Motor neuron (in vitro differentiated cells): ENCODE measurements at regions not wholly inside any gene's neighbourhood (a gene's known extent, or its start where the extent isn't known, plus 50 kb on each side); places are given as distances from the start of the nearest gene placed in this dataset.
A peak's percentile ranks its signal among the peaks of the same experiment; 100 is the strongest.

Source experiments
- ATAC-seq, 8 experiments: fragments of 200-7000 bp; cut with Tn5 transposase; replicated peaks in 6 of 8; 2 replicates each; pipeline ENCODE4 v1.8.0; 2021; ENCODE audit warnings: mild to moderate bottlenecking in 8 of 8, moderate library complexity in 8 of 8
- H3K27ac ChIP-seq, 2 donors: fragments of 250-450 bp; sonication (Bioruptor Pico); 2 replicates each; pipeline ENCODE4 v1.9.0; 2021; ENCODE audit warnings: antibody characterized with exemption in 2 of 2, mild to moderate bottlenecking in 2 of 2, moderate library complexity in 1 of 2
- H3K4me1 ChIP-seq, 2 donors: fragments of 250-450 bp; sonication (Bioruptor Pico); replicated peaks in 1 of 2; 2 replicates each; pipeline ENCODE4 v1.6.1; 2021; ENCODE audit warnings: antibody characterized with exemption in 2 of 2, mild to moderate bottlenecking in 2 of 2, moderate library complexity in 1 of 2
- H3K4me3 ChIP-seq, 5 donors: fragments of 250-450 bp; sonication (Bioruptor Pico); 2 replicates each; pipeline ENCODE4 v1.9.0; 2021; ENCODE audit warnings: antibody characterized with exemption in 5 of 5, mild to moderate bottlenecking in 5 of 5, moderate library complexity in 4 of 5
- WGBS, 10 experiments: fragments of 450-650 bp; shearing (Covaris generic); methylation state at CpG; one replicate each; pipeline ENCODE4 v1.0.0; 2022; 5-methylcytosine and 5-hydroxymethylcytosine counted together
- in situ Hi-C, 9 experiments: fragments of 400-800 bp; cut with MboI; loops; one replicate each; pipeline ENCODE4 v1.15.0; 2021; ENCODE audit warnings: low sequenced_read_pairs in 9 of 9, low pct_unique_long_range_greater_than_20kb in 2 of 9; ENCODE audit not compliant: unreplicated experiment in 9 of 9

DNA sequence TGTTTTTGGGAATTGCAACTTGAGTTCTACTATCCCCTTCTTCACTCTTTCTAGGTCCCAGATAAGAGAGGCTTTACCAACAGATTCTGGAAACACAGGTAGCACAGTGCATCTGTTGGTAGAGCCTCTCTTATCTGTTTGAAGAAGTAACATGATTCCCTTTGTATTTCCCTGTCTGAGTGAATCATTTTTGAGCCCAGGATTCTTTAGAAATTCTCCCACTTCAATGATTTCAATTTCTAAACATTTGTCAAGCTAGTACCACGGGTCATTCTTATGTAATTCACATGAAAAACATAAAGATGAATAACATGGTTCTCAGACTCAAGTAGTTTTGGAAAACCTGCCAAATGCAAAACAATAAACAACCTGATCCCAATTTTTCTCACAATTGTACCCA is 72.0 kb upstream of the DUSP10 start:
- 0 to 50% (median 33%) methylated on average over 1 of the region's 1 CpG; no CpG with 5 or more reads in 1 of the 10 experiments for WGBS, 10 experiments
- Histone ChIP-seq H3K27ac (no peak overlapping the region), H3K4me3 (no peak overlapping the region), H3K4me1 (no peaks in the 10 kb centered on the region)
- in situ Hi-C loops = no loop called here
- ATAC-seq = no peak

DNA sequence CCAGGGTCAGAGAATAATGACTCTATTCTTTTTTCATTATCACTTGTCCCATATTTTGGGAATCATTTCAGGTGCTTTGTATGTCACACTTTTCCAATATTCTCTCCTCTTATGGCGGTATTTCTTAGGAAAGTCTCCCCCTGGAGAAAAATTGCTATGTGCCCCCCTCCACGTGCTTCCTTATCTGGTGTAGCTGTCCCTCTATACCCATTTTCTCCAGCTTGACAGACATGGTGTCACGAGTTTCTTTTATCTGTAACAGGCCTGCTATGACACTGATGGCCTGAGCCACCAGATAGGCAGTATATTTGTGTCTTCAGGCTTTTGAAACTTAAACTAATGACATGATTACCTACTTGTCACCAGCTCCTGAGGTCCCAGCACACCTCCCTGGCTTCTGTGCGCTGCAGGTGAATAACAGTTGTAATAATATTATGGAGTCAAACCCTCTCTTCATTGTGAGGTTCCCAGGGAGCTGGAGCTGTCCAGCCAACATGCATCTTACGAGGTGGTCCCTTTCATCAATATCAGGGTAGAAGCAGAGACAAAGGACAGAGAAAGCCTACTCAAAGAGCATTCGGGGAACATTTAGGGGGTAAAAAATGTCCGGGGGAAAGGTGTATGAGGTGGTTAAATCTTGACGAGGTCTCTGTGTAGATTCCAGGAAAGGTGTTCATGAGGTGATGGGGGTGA is 71.2 kb upstream of the DUSP10 start:
- no peak for ATAC-seq
- in situ Hi-C loops = no loop called here

DNA sequence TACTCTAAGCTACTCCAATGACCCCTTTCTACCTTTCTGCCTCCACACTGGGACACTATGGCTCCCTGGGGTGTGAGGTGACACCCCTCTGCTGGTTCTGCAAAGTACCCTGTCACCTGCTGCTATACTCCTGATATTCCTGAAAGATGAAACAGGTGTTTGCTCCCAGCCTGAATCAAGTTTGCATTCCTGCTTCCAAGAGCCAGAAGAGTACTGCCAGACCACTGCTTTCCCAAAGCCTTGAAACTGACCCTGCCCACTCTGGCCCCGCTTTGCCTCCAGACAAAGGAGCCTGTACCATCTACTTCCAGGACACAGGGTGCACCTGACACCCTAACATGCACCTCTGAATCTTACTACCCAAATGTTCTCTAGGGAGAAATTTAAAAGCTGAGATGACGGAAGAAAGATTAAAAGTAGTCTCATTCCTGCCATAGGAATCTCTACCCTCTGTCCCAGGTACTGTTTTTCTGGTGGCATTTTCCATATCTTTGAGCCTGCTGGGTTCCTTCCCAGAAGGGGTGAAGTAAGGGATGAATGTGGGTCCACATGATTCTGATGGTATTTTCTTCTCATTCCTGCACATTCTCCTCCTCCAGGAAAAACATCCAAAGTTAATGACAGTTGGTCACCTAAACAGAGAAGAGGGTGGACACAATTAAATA is 70.3 kb upstream of the DUSP10 start:
- WGBS, 10 experiments = 78 to 100% (median 89%) methylated on average over 1 to 2 of the region's 2 CpGs; no CpG with 5 or more reads in 6 of the 10 experiments
- no peak for ATAC-seq
- in situ Hi-C loops = no loop called here
- Histone ChIP-seq H3K27ac (no peak overlapping the region), H3K4me1 (no peaks in the 10 kb centered on the region), H3K4me3 (no peak overlapping the region)

More for the DNA sequence above, 71.2 kb upstream of the DUSP10 start:
- WGBS, 10 experiments = 26 to 90% (median 80%) methylated on average over 2 to 7 of the region's 8 CpGs; no CpG with 5 or more reads in 2 of the 10 experiments
- H3K4me1 ChIP-seq = no peaks in the 10 kb centered on the region
- H3K4me3 ChIP-seq = no peak overlapping the region
- no peak overlapping the region for H3K27ac ChIP-seq

DNA sequence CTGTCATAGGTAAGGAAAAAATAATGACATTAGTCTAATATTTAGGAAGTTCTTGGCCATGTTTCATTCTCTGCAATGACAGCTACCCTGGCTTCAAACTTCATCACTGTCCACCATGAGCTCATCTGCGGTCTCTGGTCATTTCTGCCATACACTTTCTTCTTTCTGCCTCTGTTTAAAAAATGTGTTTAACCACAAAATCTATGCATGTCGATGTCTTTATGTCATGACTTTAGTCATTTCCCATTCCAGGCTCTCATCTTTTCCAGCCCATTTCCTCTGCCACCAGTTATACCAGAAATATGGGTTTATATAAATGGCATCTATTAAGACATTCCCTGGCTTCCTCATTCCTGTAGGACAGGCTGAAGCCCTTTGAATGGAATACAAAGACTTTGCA is 68.5 kb upstream of the DUSP10 start:
- Histone ChIP-seq H3K27ac (no peak overlapping the region), H3K4me1 (no peaks in the 10 kb centered on the region), H3K4me3 (no peak overlapping the region)
- 0 to 90% (median 6%) methylated on average over 1 to 2 of the region's 2 CpGs; no CpG with 5 or more reads in 3 of the 10 experiments for WGBS, 10 experiments
- in situ Hi-C loops = no loop called here
- ATAC-seq = peak in 3 of 8 experiments; percentile 56 to 90 (median 59)

DNA sequence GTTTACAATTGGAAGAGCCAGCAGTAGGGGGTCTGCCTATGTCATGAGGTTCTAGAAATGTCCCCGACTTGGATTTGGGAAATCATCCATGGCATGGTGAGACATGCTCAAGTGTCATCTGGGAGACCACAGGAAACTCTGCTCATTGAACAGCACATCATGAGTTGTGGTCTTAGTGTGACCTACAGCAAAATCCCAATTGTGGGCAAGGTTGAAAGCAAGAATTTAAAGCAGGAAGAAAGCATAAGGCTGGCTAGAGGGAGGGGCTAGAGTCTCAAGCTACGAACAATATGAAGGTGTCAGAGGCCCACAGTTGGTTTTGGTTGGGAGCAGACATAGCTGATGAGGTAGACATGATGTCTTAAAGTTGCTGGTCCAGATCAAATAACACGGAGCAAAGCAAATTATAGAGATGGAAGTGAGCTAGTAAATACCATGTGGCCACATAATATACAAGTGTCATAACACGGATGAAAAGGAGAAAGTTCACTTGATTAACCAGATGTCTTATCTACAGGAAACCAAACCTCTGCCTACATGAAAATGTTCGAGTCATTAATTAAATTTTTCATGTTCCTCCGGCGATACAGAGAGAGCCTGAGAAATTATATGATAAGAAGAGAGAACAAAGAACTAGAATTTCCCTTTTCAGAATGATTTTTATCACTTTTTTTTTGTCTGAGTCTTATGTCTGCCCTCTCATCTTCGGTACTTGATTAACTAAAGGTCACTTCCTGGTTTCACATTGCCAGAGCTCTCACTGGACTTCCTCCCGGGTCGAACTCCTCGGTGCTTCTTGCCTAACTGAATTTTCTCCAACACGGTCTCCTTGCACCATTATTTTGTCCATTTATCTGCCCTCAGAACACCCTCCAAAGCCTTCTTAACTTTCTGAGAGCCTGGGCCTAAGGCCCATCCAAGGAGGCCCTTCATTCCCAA is 67.5 kb upstream of the DUSP10 start:
- Histone ChIP-seq H3K4me3 (no peak overlapping the region), H3K4me1 (no peaks in the 10 kb centered on the region), H3K27ac (no peak overlapping the region)
- 44 to 90% (median 74%) methylated on average over 5 to 12 of the region's 12 CpGs for WGBS, 10 experiments
- in situ Hi-C loops = no loop called here
- no peak for ATAC-seq

DNA sequence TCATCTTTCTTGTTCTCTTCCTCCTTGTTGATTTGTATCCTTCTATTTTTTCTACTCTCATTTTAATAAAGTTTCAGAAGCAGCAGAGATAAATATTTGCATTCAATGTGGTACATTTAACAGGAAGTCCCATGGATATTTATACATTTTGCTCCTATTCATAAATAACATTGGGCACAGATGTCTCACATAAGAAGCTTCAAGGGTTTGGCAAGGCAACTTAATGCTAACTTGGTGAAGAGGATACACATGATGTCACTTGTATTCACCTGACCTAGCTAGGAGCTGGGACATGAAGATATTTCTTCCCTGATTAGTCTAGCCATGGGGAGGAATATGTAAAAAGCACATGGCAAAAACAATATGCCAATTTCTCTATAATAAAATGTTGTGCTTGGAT is 65.1 kb upstream of the DUSP10 start:
- ATAC-seq = peak in 1 of 8 experiments; percentile 42
- Histone ChIP-seq H3K4me3 (no peak overlapping the region), H3K27ac (no peak overlapping the region), H3K4me1 (peaks cover 1 to 5% of the 10 kb centered on the region in 2 donors)
- in situ Hi-C loops = no loop called here

DNA sequence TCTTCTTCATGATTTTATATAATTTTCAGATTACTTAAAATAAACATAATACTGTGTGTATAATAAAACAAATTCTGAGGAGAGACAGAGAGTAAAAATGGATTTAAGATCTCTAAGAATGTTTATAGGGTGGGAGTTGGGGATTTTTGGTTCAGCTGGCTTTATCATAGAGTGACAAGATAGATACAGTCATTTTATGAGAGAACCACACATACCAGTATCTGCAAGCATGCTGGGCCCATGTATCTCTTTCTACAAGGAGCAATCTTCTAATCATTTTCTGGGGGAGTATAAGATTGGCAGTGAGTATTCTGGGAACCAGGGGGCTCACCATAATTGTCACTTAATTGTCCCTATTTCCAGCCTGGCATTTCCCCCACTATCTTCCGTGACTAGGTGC is 64.3 kb upstream of the DUSP10 start:
- Histone ChIP-seq H3K4me3 (no peak overlapping the region), H3K4me1 (peaks cover 3 to 12% of the 10 kb centered on the region in 2 donors), H3K27ac (no peak overlapping the region)
- 50 to 94% (median 75%) methylated on average over 1 of the region's 1 CpG; no CpG with 5 or more reads in 4 of the 10 experiments for WGBS, 10 experiments
- in situ Hi-C loops = no loop called here
- no peak for ATAC-seq

DNA sequence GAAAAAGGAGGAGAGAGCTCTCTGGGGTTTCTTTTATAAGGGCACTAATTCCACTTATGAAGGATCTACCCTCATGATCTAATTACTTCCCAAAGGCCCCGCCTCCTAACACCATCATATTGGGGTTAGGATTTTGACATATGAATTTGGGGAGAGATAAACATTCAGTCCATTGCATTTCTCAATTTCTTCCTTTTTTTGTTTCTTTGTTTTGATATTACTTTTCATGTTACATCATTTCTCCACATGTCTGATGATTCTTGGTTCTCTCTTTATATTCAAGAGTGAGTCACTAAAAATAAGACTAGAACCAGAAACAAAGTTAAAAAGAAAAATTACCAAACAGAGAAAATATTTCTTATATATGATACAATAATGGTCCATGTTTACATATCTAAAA is 63.2 kb upstream of the DUSP10 start:
- Histone ChIP-seq H3K4me3 (no peak overlapping the region), H3K4me1 (peaks cover 3 to 15% of the 10 kb centered on the region in 2 donors), H3K27ac (no peak overlapping the region)
- no peak for ATAC-seq
- WGBS, 10 experiments = 0 to 100% (median 67%) methylated on average over 1 of the region's 1 CpG; no CpG with 5 or more reads in 2 of the 10 experiments
- in situ Hi-C loops = no loop called here

DNA sequence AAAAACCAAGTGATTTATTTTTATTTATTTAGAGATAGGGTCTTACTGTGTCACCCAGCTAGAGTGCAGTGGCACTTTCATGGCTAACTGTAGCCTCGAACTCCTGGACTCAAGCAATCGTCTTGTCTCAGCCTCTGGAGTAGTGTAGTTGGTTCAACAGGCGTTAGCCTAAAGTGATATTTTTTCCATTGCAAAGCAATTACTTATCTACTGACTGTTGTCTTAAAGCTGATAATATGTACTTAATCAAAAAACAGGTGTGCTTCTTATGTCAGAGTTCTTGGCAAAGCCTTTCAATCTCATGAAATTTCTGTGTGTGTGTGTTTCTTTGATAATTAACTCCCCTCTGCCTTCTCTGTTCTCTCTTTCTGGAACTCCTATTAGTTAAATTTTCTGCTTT is 62.4 kb upstream of the DUSP10 start:
- WGBS, 10 experiments = 38 to 100% (median 76%) methylated on average over 1 to 3 of the region's 3 CpGs
- in situ Hi-C loops = no loop called here
- Histone ChIP-seq H3K27ac (no peak overlapping the region), H3K4me1 (peaks cover 3 to 15% of the 10 kb centered on the region in 2 donors), H3K4me3 (no peak overlapping the region)
- no peak for ATAC-seq

DNA sequence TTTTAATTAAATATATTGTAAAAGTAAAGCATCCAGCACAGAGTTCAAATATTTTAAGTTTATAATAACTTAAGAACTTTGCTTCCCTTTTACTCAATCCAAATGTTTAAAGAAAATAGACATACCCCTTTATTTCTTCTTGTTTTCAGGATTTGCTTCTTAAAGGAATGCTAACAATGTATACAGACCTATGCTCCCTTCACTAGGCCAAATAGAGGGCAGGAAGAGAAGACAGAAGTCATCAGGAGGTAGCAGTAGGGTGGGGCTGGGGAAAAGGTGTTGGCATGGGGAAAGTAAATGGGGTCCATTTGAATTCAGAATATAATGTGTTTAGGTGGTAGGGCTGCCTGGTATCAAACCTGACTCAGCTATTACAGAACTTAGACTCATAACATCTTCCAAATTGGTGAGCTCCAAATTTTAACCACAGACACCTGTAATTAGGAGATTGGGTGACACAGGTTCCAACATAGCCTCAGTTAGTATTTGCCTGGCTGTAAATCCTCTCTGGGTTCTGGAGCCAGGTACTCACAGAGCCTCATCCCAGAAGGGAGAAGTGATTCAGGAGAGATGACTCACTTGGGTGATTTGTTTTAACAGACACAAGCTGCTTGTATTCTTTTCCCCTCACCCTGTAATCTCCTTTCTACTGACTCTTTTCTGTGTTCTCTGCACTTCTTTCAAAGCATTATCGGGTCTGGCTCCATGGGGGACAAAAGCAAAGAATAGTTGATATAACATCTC is 60.1 kb upstream of the DUSP10 start:
- in situ Hi-C loops = no loop called here
- Histone ChIP-seq H3K4me3 (no peak overlapping the region), H3K4me1 (peaks cover 3 to 15% of the 10 kb centered on the region in 2 donors), H3K27ac (no peak overlapping the region)
- 22 to 83% (median 67%) methylated on average over 1 of the region's 1 CpG; no CpG with 5 or more reads in 3 of the 10 experiments for WGBS, 10 experiments
- ATAC-seq = peak in 5 of 8 experiments; percentile 69 to 73 (median 71)

DNA sequence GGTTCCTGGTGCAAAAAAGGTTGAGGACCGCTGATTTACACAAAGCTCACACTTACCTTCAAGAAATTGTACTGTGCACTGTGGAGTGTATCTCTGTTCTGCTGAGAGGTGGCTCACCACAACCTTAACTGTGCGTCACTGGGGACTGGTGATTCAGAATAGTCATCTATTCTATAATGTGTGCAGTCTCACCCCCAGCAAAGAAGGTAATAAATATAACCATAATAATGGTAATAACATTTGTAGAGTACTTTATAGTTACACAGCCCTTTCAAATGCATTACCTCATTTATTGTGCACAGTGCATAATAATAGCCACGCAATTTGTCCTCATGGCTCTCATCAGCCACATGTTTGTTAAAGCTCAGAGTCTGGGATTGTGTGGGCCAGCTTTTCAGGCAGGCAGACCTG is 59.4 kb upstream of the DUSP10 start:
- H3K4me3 ChIP-seq = no peak overlapping the region
- WGBS, 10 experiments = 60 to 100% (median 80%) methylated on average over 1 to 3 of the region's 3 CpGs; no CpG with 5 or more reads in 3 of the 10 experiments
- no peak overlapping the region for H3K27ac ChIP-seq
- peaks cover 3 to 15% of the 10 kb centered on the region in 2 donors for H3K4me1 ChIP-seq
- in situ Hi-C loops = no loop called here
- ATAC-seq = peak in 5 of 8 experiments; percentile 90 to 94 (median 93)

DNA sequence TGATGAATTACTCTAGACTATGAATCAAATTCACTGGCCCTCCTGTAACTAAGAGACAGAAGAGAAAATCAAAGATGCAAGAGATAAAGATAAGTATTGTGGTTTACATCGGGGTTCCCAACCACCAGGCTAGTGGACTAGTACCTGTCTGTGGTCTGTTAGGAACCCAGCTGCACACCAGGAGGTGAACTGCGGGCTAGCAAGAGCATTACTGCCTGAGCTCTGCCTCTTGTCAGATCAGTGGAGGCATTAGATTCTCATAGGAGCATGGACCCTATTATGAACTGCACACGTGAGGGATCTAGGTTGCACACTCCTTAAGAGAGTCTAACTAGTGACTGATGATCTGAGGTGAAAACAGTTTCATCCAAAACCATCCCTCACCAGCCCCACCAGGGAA is 58.9 kb upstream of the DUSP10 start:
- H3K4me1 ChIP-seq = peaks cover 3 to 15% of the 10 kb centered on the region in 2 donors
- no peak overlapping the region for H3K4me3 ChIP-seq
- H3K27ac ChIP-seq = no peak overlapping the region
- WGBS, 10 experiments = 20 to 100% (median 80%) methylated on average over 1 to 2 of the region's 3 CpGs; no CpG with 5 or more reads in 3 of the 10 experiments
- peak in 4 of 8 experiments; percentile 6 to 23 (median 10) for ATAC-seq
- in situ Hi-C loops = no loop called here
